Colonic mucosa (tissue), 4 donors: ENCODE measurements at regions not wholly inside any gene's neighbourhood (a gene's known extent, or its start where the extent isn't known, plus 50 kb on each side); places are given as distances from the start of the nearest gene placed in this dataset.

Experiments
- DNase-seq: peaks from one replicate; pipeline ENCODE4 v3.0.0-alpha.2; 2020
- H3K27ac ChIP-seq: fragments of 200-600 bp; one replicate; pipeline ENCODE4 v1.8.0; 2021
- H3K27me3 ChIP-seq: fragments of 200-600 bp; one replicate; pipeline ENCODE4 v1.8.0; 2021
- H3K36me3 ChIP-seq: fragments of 200-600 bp; one replicate; pipeline ENCODE4 v1.8.0; 2021
- H3K4me1 ChIP-seq: fragments of 200-600 bp; one replicate; pipeline ENCODE4 v1.8.0; 2021; ENCODE audit warnings: mild to moderate bottlenecking
- H3K4me3 ChIP-seq: fragments of 200-600 bp; one replicate; pipeline ENCODE4 v1.8.0; 2021
- H3K9ac ChIP-seq, 2 donors: one replicate each; pipeline ENCODE4 v1.7.0; 2013; ENCODE audit warnings: control low read depth in 2 of 2, low read depth in 2 of 2, low read length in 2 of 2
- H3K9me3 ChIP-seq: fragments of 200-600 bp; one replicate; pipeline ENCODE4 v1.8.0; 2021
- intact Hi-C: fragments of 100-400 bp; cut with DNase I; formaldehyde crosslinking; loops from one replicate; pipeline ENCODE4 v1.14.1; 2022
- TF ChIP-seq, protein P1 (sequence below): fragments of 200-600 bp; IDR thresholded peaks from one replicate; pipeline ENCODE4 v1.8.0; 2022; ENCODE audit warnings: antibody characterized with exemption, mild to moderate bottlenecking
- donor health status: healthy.
- donor health status: DM: no; HTN: no; CAD: no.
- donor health status: DM: no; HTN: no; CAD: no.

DNA sequence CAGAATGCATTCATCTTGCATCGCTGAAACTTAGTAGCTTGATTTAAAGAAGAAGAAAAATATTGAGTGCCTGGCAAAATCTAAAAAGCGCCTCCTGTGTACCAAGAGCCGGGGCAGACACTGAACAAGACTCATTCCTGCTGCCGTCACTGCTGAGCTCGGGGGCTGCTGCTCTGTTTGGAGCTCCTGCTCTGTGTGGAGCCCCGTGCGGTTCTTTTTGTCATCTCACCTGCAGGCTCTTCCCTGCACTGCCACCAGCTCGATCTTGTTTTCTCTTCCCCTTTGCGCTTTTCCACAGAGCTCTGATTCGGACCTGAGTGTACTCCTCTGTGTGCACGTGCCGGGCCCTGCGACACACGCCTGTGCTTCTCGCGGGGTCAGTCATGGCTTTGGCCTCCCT, 462.1 kb upstream of the DPP6 start:
- Histone ChIP-seq H3K36me3 (no peaks in the 10 kb centered on the region), H3K4me3 (no peak overlapping the region), H3K27ac (no peak overlapping the region), H3K9ac (no peak overlapping the region), H3K4me1 (no peaks in the 10 kb centered on the region), H3K27me3 (no peaks in the 10 kb centered on the region), H3K9me3 (no peaks in the 10 kb centered on the region)
- DNase-seq = no peak
- intact Hi-C loops = no loop called here
- TF ChIP-seq, protein P1, sequence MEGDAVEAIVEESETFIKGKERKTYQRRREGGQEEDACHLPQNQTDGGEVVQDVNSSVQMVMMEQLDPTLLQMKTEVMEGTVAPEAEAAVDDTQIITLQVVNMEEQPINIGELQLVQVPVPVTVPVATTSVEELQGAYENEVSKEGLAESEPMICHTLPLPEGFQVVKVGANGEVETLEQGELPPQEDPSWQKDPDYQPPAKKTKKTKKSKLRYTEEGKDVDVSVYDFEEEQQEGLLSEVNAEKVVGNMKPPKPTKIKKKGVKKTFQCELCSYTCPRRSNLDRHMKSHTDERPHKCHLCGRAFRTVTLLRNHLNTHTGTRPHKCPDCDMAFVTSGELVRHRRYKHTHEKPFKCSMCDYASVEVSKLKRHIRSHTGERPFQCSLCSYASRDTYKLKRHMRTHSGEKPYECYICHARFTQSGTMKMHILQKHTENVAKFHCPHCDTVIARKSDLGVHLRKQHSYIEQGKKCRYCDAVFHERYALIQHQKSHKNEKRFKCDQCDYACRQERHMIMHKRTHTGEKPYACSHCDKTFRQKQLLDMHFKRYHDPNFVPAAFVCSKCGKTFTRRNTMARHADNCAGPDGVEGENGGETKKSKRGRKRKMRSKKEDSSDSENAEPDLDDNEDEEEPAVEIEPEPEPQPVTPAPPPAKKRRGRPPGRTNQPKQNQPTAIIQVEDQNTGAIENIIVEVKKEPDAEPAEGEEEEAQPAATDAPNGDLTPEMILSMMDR = no peak

DNA sequence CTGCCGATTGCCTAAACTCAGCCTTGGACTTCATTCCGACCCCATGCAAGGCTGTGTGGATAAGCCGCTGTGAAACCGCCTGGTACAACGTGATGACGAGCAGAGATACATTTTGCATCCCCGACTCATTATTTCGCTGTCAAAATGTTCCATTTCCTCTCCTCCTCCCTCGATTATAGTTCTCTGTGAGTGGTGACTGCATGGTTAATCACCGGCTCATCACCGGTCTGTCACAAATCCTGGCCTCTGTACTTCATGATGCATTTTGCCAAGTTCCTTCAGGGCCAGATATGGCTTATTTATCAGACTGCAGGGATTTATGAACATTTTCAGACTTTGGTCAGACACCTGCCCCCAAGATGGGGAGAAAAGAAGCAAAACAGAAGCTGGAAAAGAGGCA, 461.6 kb upstream of the DPP6 start:
- Histone ChIP-seq H3K9me3 (no peaks in the 10 kb centered on the region), H3K27ac (no peak overlapping the region), H3K36me3 (no peaks in the 10 kb centered on the region), H3K9ac (no peak overlapping the region), H3K4me3 (no peak overlapping the region), H3K4me1 (no peaks in the 10 kb centered on the region), H3K27me3 (no peaks in the 10 kb centered on the region)
- intact Hi-C loops = no loop called here
- DNase-seq = no peak
- TF ChIP-seq, protein P1 = no peak

DNA sequence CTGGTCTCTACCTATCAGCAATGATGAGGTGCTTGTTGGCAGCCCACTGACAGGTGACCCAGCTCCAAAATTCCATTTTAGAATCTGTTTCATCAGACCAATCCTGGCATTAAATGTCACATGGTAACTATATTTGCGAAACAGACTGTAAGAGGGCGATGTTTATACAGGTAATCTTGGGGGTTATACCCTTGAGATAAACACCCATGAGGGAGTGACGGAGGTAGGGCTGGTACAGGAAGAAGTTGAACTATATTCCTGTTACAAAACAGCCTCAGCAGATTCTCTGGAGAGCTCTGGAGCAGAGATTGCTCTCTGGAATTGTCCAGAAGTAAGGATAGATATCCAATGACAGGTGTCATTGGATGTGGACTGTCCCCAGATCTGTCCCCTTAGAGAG, 444.8 kb upstream of the DPP6 start:
- intact Hi-C loops = no loop called here
- Histone ChIP-seq H3K36me3 (no peaks in the 10 kb centered on the region), H3K9me3 (no peaks in the 10 kb centered on the region), H3K27me3 (no peaks in the 10 kb centered on the region), H3K9ac (no peak overlapping the region), H3K4me1 (no peaks in the 10 kb centered on the region), H3K4me3 (no peak overlapping the region), H3K27ac (no peak overlapping the region)
- no peak for DNase-seq
- TF ChIP-seq, protein P1 = no peak

DNA sequence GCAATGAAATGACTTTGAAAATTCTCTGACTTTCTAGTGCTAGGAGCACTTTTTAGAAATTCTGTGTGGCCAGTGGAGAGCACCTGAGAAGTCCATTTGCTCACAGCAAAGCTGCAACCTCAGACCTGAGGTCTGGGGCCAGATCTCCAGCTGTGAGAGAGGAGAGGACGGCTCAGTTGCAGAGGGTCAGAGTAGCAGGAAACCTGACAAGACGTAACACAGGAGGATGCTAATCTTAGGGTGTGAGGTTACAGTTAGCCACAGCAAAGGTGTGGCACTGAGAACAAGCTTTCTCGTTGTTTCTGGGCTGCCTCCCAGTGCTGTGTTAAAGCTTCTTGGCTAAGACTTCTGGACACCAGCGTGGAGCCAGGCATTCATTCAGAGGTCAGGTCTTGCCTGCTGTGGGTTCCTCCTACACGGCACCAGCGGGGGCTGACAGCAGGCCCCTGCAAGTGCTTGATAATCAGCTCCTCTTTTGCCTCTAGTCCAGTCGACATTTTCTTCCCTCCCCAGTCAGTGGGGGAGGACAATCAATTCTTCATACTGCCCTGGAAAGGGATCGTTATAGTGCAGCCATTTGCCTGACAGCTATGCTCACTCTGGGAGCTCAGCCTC, 435.4 kb upstream of the DPP6 start:
- H3K27ac ChIP-seq = no peak overlapping the region
- H3K9ac ChIP-seq = no peak overlapping the region
- no peaks in the 10 kb centered on the region for H3K27me3 ChIP-seq
- TF ChIP-seq, protein P1 = no peak
- no peaks in the 10 kb centered on the region for H3K36me3 ChIP-seq
- no peak for DNase-seq
- no peak overlapping the region for H3K4me3 ChIP-seq
- no peaks in the 10 kb centered on the region for H3K9me3 ChIP-seq
- intact Hi-C loops = no loop called here
- no peaks in the 10 kb centered on the region for H3K4me1 ChIP-seq

DNA sequence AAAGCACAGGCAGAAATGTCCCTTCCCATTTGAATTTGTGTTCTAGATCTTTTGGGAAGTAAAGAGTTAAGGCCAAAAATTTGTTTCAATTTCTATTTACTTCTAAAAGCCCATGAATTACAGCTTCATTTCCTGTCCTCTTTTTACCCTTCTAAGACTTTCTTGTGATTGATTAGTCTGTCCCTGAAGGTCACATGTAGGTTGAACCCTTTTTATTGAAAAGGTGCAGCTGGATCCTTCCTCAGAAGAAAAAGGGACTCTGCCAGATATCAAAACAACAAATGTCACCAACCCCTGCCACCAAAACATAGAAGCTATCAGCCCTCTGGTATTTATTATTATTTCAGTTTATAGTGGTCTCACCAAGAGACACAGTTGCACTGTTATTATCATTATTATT, 424.9 kb upstream of the DPP6 start:
- H3K36me3 ChIP-seq = no peaks in the 10 kb centered on the region
- intact Hi-C loops = no loop called here
- H3K9ac ChIP-seq = no peak overlapping the region
- no peak overlapping the region for H3K4me3 ChIP-seq
- H3K27ac ChIP-seq = no peak overlapping the region
- TF ChIP-seq, protein P1 = no peak
- no peaks in the 10 kb centered on the region for H3K27me3 ChIP-seq
- no peak for DNase-seq
- no peaks in the 10 kb centered on the region for H3K9me3 ChIP-seq
- H3K4me1 ChIP-seq = no peaks in the 10 kb centered on the region

DNA sequence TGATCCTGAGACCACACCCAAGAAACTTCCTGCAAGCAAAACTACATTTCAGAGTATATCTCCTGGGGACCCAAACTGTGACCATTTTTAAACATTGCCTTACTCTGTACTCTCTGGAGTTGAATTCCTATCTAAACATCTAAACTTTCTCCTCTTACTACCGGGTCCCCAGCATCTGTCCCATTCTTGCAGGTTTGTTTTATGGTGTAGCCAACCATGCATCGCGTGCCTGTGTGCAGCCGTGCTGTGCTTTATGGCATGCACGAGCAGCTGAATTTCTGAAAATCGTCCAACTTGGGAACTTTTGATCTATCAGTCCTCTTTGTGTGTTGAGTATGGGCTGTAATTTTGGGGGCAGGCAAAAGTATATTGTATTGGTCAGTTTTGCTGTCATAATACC, 423.8 kb upstream of the DPP6 start:
- Histone ChIP-seq H3K36me3 (no peaks in the 10 kb centered on the region), H3K27me3 (no peaks in the 10 kb centered on the region), H3K9ac (no peak overlapping the region), H3K4me3 (no peak overlapping the region), H3K4me1 (no peaks in the 10 kb centered on the region), H3K27ac (no peak overlapping the region), H3K9me3 (no peaks in the 10 kb centered on the region)
- intact Hi-C loops = no loop called here
- TF ChIP-seq, protein P1 = no peak
- no peak for DNase-seq
